GM06990 (cell line): ENCODE measurements at regions not wholly inside any gene's neighbourhood (a gene's known extent, or its start where the extent isn't known, plus 50 kb on each side); places are given as distances from the start of the nearest gene placed in this dataset.
A peak's percentile ranks its signal among the peaks of the same experiment; 100 is the strongest.

Experiments
- DNase-seq: peaks from one replicate; pipeline ENCODE4 v3.0.0-alpha.2; 2011; ENCODE audit not compliant: insufficient read length; ENCODE audit errors: extremely low read depth
- H3K27me3 ChIP-seq: replicated peaks from 2 replicates; pipeline ENCODE4 v1.6.0; 2011; ENCODE audit warnings: low read length; ENCODE audit not compliant: control insufficient read depth, insufficient read depth
- H3K36me3 ChIP-seq: 2 replicates; pipeline ENCODE4 v1.5.1; 2011; ENCODE audit warnings: low read length; ENCODE audit not compliant: control insufficient read depth, insufficient read depth
- H3K4me3 ChIP-seq: replicated peaks from 2 replicates; pipeline ENCODE4 v1.5.1; 2011; ENCODE audit warnings: low read depth, mild to moderate bottlenecking, control low read depth, low read length
- TF ChIP-seq, protein P1 (sequence below): IDR thresholded peaks from 2 replicates; pipeline ENCODE4 v1.5.1; 2011; ENCODE audit warnings: low read length, control low read depth, mild to moderate bottlenecking, inconsistent platforms; ENCODE audit not compliant: insufficient read depth, poor library complexity, severe bottlenecking

- TF ChIP-seq, protein P1, sequence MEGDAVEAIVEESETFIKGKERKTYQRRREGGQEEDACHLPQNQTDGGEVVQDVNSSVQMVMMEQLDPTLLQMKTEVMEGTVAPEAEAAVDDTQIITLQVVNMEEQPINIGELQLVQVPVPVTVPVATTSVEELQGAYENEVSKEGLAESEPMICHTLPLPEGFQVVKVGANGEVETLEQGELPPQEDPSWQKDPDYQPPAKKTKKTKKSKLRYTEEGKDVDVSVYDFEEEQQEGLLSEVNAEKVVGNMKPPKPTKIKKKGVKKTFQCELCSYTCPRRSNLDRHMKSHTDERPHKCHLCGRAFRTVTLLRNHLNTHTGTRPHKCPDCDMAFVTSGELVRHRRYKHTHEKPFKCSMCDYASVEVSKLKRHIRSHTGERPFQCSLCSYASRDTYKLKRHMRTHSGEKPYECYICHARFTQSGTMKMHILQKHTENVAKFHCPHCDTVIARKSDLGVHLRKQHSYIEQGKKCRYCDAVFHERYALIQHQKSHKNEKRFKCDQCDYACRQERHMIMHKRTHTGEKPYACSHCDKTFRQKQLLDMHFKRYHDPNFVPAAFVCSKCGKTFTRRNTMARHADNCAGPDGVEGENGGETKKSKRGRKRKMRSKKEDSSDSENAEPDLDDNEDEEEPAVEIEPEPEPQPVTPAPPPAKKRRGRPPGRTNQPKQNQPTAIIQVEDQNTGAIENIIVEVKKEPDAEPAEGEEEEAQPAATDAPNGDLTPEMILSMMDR, result peak; percentile 95
- H3K36me3 ChIP-seq, result no peaks in the 10 kb centered on the region
- H3K4me3 ChIP-seq, result no peak overlapping the region
- H3K27me3 ChIP-seq, result no peaks in the 10 kb centered on the region; the same call in 1 of the 2 replicates
- peak; percentile 80 for DNase-seq
Observed at GRCh38 chr1:204763773-204764427, 78.4 kb upstream of the LRRN2 start.

DNA sequence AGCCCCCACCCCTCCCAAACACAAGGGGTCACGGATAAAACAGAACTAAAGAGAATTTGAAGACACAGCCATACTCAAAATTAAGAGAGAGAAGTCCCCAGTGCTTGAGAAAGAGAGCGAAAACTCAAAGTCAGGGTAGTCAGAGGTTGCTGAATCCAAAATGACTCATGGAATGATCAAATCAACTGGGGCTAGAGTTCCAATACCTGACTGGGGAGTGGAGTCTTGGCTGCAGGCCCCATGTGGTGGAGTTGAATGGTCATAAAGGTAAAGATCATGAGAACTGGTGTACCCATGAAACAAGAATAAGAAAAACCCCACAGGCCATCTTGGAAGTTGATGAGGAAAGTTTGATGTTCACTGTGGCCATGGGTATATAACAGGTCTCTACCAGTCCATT is 84.5 kb upstream of the LRRN2 start:
- TF ChIP-seq, protein P1, result no peak
- Histone ChIP-seq H3K36me3 (no peaks in the 10 kb centered on the region), H3K4me3 (no peak overlapping the region), H3K27me3 (peaks cover 3% of the 10 kb centered on the region)
- no peak for DNase-seq

GRCh38 chr1:204771358-204771757 is 85.8 kb upstream of the LRRN2 start:
- DNase-seq, result no peak
- H3K36me3 ChIP-seq, result no peaks in the 10 kb centered on the region
- no peak overlapping the region for H3K4me3 ChIP-seq
- TF ChIP-seq, protein P1, result no peak
- peaks cover 3% of the 10 kb centered on the region for H3K27me3 ChIP-seq

DNA sequence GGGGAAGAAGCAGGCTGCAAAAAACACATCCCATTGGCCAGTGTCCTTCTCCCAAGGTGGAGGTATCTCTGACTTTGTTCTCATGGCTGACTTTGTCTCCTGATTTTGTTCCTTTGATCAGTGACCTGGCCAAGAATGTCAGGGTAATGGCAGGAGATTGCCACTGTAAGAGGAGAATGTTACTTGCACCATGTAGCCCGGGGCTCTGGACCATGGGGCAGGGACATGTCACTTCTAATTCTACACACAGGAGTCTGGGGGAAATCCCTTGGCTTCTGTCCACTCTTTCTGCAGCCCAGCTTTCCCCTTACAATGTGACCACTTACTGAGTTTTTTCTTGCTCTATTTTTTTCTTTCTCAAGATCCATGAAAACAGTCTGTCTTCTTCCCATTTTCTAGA is 87.7 kb upstream of the LRRN2 start:
- H3K27me3 ChIP-seq, result peaks cover 3% of the 10 kb centered on the region

DNA sequence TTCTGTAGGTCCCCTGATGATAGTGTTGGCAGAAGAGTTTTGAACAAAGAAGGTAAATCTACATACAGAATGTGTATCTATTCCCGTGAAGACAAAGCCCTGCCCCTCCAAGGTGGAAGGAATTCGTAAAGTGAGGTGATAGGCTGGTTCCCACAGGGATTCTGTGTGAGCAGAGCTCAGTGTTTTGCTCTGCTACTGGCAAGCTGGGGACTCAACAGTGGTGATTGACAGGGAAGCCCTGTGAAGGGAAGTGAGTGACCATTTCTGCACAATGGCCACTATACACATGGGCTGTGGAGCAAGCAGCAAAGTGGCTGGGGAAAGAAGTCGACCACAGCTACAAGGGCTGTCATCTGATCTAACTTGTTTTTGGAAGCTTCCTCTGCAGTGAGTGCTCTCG is 90.0 kb upstream of the LRRN2 start:
- TF ChIP-seq, protein P1, result no peak
- no peaks in the 10 kb centered on the region for H3K36me3 ChIP-seq
- no peak for DNase-seq
- peaks cover 3% of the 10 kb centered on the region for H3K27me3 ChIP-seq
- H3K4me3 ChIP-seq, result no peak overlapping the region

More for the DNA sequence above, 87.7 kb upstream of the LRRN2 start:
- TF ChIP-seq, protein P1, result no peak
- no peak overlapping the region for H3K4me3 ChIP-seq
- DNase-seq, result no peak
- H3K36me3 ChIP-seq, result no peaks in the 10 kb centered on the region

- DNase-seq, result no peak
Observed at GRCh38 chr1:204777591-204777990, 92.1 kb upstream of the LRRN2 start.

More at GRCh38 chr1:204777591-204777990, 92.1 kb upstream of the LRRN2 start:
- Histone ChIP-seq H3K36me3 (no peaks in the 10 kb centered on the region), H3K4me3 (no peak overlapping the region), H3K27me3 (no peaks in the 10 kb centered on the region; the same call in 1 of the 2 replicates)
- TF ChIP-seq, protein P1, result no peak
